GM12878 (cell line): ENCODE measurements at regions not wholly inside any gene's neighbourhood (a gene's known extent, or its start where the extent isn't known, plus 50 kb on each side); places are given as distances from the start of the nearest gene placed in this dataset.

ENCODE experiments used
- ATAC-seq: fragments of 200-7000 bp; cut with Tn5 transposase; 3 replicates; pipeline ENCODE4 v1.9.1; 2020; ENCODE audit warnings: mild to moderate bottlenecking, moderate library complexity
- BruUV-seq: library from RNA; stranded (reverse); fragments of 400-500 nt; replicated peaks from 2 replicates; lab custom pipeline; 2021; lab: Mats Ljungman, UMichigan
- CTCF ChIA-PET: fragments of 300-600 bp; sonication (Branson Sonifier 250); formaldehyde crosslinking; extraction: SDS; loops from one replicate; lab custom pipeline; 2021; ENCODE audit warnings: inconsistent platforms; lab: Yijun Ruan, JAX
- POLR2A ChIA-PET: fragments of 350-600 bp; formaldehyde crosslinking; extraction: SDS; loops from one replicate; lab custom pipeline; 2021; ENCODE audit warnings: inconsistent platforms; lab: Charles Lee
- RAD21 ChIA-PET: fragments of 300-600 bp; sonication (Branson Sonifier 250); formaldehyde crosslinking; loops from one replicate; lab custom pipeline; 2023; ENCODE audit warnings: antibody characterized with exemption; ENCODE audit not compliant: unreplicated experiment; lab: Charles Lee
- SMC1A ChIA-PET: fragments of 300-600 bp; sonication (Branson Sonifier 250); formaldehyde crosslinking; loops from one replicate; lab custom pipeline; 2023; ENCODE audit not compliant: unreplicated experiment, uncharacterized antibody; lab: Charles Lee
- DNase-seq: peaks from one replicate; pipeline ENCODE4 v3.0.0-alpha.2; 2011; ENCODE audit warnings: low read depth, low spot score
- FAIRE-seq: peaks from 3 replicates; lab custom pipeline; 2011; peaks lifted over from hg19 to GRCh38; lab: Jason Lieb, UNC
- H2AFZ ChIP-seq: 2 replicates; pipeline ENCODE4 v1.6.0; 2011; ENCODE audit warnings: low read depth, low read length, control low read depth; ENCODE audit not compliant: control insufficient read depth
- H3K27ac ChIP-seq: 2 replicates; pipeline ENCODE4 v1.5.1; 2011; ENCODE audit warnings: control low read depth; ENCODE audit not compliant: control insufficient read depth, insufficient read depth
- H3K27me3 ChIP-seq, 2 experiments: replicated peaks in 1 of 2; 2 replicates each; pipeline versions ENCODE4 v1.6.0 to v1.6.1; 2011; ENCODE audit warnings: low read length in 1 of 2; ENCODE audit not compliant: control insufficient read depth in 2 of 2, insufficient read depth in 2 of 2
- H3K36me3 ChIP-seq, 2 experiments: 2 replicates each; pipeline ENCODE4 v1.5.1; 2011; ENCODE audit warnings: low read length in 1 of 2; ENCODE audit not compliant: control insufficient read depth in 2 of 2, insufficient read depth in 2 of 2
- H3K4me1 ChIP-seq: 2 replicates; pipeline ENCODE4 v1.6.1; 2011; ENCODE audit warnings: mild to moderate bottlenecking, low read length, moderate library complexity, mixed read lengths; ENCODE audit not compliant: control insufficient read depth, insufficient read depth
- H3K4me2 ChIP-seq: 2 replicates; pipeline ENCODE4 v1.6.0; 2011; ENCODE audit warnings: control low read depth; ENCODE audit not compliant: control insufficient read depth, insufficient read depth
- H3K4me3 ChIP-seq: fragments of 200-600 bp; sonication (generic); 2 replicates; pipeline ENCODE4 v1.5.1; 2016
- H3K79me2 ChIP-seq: 2 replicates; pipeline ENCODE4 v1.6.0; 2011; ENCODE audit warnings: low read length; ENCODE audit not compliant: control insufficient read depth, insufficient read depth
- H3K9ac ChIP-seq: 2 replicates; pipeline ENCODE4 v1.8.0; 2011; ENCODE audit warnings: low read length, control low read depth, mixed read lengths; ENCODE audit not compliant: control insufficient read depth, insufficient read depth
- H3K9me3 ChIP-seq: replicated peaks from 3 replicates; pipeline ENCODE4 v1.5.1; 2011; ENCODE audit warnings: mild to moderate bottlenecking, low read length; ENCODE audit not compliant: control insufficient read depth, insufficient read depth
- H4K20me1 ChIP-seq: 2 replicates; pipeline ENCODE4 v1.6.0; 2011; ENCODE audit not compliant: control insufficient read depth, insufficient read depth
- CBX3 ChIP-seq: fragments of 200-600 bp; sonication (generic); IDR thresholded peaks from 2 replicates; pipeline ENCODE4 v1.6.1; 2016; ENCODE audit warnings: low read depth, borderline replicate concordance
- GABPA ChIP-seq: IDR thresholded peaks from 2 replicates; pipeline ENCODE4 v1.6.1; 2014; ENCODE audit warnings: antibody characterized with exemption, low read depth, mild to moderate bottlenecking, inconsistent platforms
- IKZF1 ChIP-seq: fragments of 450-650 bp; conservative IDR thresholded peaks from 2 replicates; pipeline ENCODE4 v1.6.1; 2017; ENCODE audit warnings: antibody characterized with exemption, mild to moderate bottlenecking
- KAT2A ChIP-seq: conservative IDR thresholded peaks from 2 replicates; pipeline ENCODE4 v1.6.1; 2011; ENCODE audit warnings: low read depth, low read length; ENCODE audit not compliant: control insufficient read depth
- MEF2B ChIP-seq: fragments of 450-650 bp; IDR thresholded peaks from 2 replicates; pipeline ENCODE4 v1.6.1; 2018; ENCODE audit warnings: mild to moderate bottlenecking, moderate library complexity; ENCODE audit not compliant: partially characterized antibody, poor library complexity, severe bottlenecking
- MYB ChIP-seq: fragments of 150-350 bp; IDR thresholded peaks from 2 replicates; pipeline ENCODE4 v1.6.1; 2014; ENCODE audit warnings: mild to moderate bottlenecking, low read depth, low read length, borderline replicate concordance
- POLR2AphosphoS5 ChIP-seq: IDR thresholded peaks from 2 replicates; pipeline ENCODE4 v1.6.1; 2011; ENCODE audit warnings: mild to moderate bottlenecking, low read length, inconsistent platforms
- RFX5 ChIP-seq: IDR thresholded peaks from 2 replicates; pipeline ENCODE4 v1.6.1; 2011; ENCODE audit warnings: low read depth, low read length, improper control_type of control experiment
- SIN3A ChIP-seq: IDR thresholded peaks from 2 replicates; pipeline ENCODE4 v1.6.1; 2012; ENCODE audit warnings: low read depth, low read length, improper control_type of control experiment
- SIX5 ChIP-seq: IDR thresholded peaks from 2 replicates; pipeline ENCODE4 v1.6.1; 2011; ENCODE audit warnings: mild to moderate bottlenecking, low read depth, low read length, moderate library complexity; ENCODE audit not compliant: severe bottlenecking
- SMARCA5 ChIP-seq: fragments of 450-650 bp; IDR thresholded peaks from 2 replicates; pipeline ENCODE4 v1.6.1; 2017; ENCODE audit warnings: mild to moderate bottlenecking
- TBL1XR1 ChIP-seq: IDR thresholded peaks from 2 replicates; pipeline ENCODE4 v1.6.1; 2012; ENCODE audit warnings: low read depth, low read length, improper control_type of control experiment
- WGBS: methylation state at CpG from one replicate; pipeline ENCODE4 v1.1.6; 2016; ENCODE audit warnings: low lambda C conversion rate; ENCODE audit not compliant: insufficient replicate concordance, insufficient coverage; ENCODE audit errors: missing lambda C conversion rate; 5-methylcytosine and 5-hydroxymethylcytosine counted together
- in situ Hi-C: fragments of 300-500 bp; cut with MboI; formaldehyde crosslinking; loops from 9 replicates; pipeline ENCODE4 v1.14.3; 2018; ENCODE audit warnings: mixed read lengths
- intact Hi-C: fragments of 100-400 bp; cut with micrococcal nuclease; formaldehyde crosslinking; loops from one replicate; pipeline ENCODE4 v1.14.2; 2022; ENCODE audit not compliant: unreplicated experiment
- TF ChIP-seq, protein P1 (sequence below): IDR thresholded peaks from 2 replicates; pipeline ENCODE4 v1.6.1; 2012; ENCODE audit warnings: mild to moderate bottlenecking, low read depth, low read length
- TF ChIP-seq, protein P2 (sequence below): fragments of 450-650 bp; IDR thresholded peaks from 2 replicates; pipeline ENCODE4 v1.6.1; 2017; ENCODE audit warnings: mild to moderate bottlenecking, moderate library complexity
- TF ChIP-seq, protein P3 (sequence below): fragments of 450-650 bp; IDR thresholded peaks from 2 replicates; pipeline ENCODE4 v1.6.1; 2016; ENCODE audit warnings: mild to moderate bottlenecking

DNA sequence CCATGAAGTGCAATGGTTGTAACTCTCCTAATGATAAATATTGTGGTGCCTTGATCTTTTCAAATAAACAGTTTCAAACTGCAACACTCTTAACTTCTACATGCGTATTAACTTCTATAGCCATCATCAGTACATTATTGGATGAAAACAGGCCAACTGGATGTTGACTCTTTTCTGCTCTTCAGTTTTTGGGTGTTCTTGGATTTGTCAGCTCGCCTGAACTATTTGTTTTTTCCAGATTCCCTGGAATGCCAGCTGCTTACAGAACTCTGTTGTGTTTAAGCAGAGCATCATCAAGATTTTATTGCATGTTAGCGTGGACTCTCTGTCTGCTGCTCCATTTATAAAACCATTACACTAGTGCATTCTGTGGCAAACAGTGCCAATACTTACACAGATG is 626.1 kb downstream of the HDGFL1 start:
- Histone ChIP-seq H3K79me2 (no peaks in the 10 kb centered on the region), H3K4me2 (no peak overlapping the region), H3K27ac (no peak overlapping the region), H3K4me1 (no peaks in the 10 kb centered on the region), H3K9me3 (no peaks in the 10 kb centered on the region), H4K20me1 (no peaks in the 10 kb centered on the region), H3K4me3 (no peak overlapping the region), H3K36me3 (no peaks in the 10 kb centered on the region), H3K27me3 (no peaks in the 10 kb centered on the region), H3K9ac (no peak overlapping the region), H2AFZ (no peak overlapping the region)
- no TSS peak for BruUV-seq
- 14% methylated on average over 3 of the region's 3 CpGs for WGBS
- in situ Hi-C loops, result no loop called here
- SMC1A ChIA-PET, result no interaction called here
- intact Hi-C loops, result no loop called here
- ATAC-seq, result no peak
- DNase-seq, result no peak
- POLR2A ChIA-PET, result no interaction called here
- RAD21 ChIA-PET, result no interaction called here
- CTCF ChIA-PET, result no interaction called here
- FAIRE-seq, result no peak
- TF ChIP-seq CBX3 (no peak), SMARCA5 (no peak), POLR2AphosphoS5 (no peak), IKZF1 (no peak), MYB (no peak), GABPA (no peak), KAT2A (no peak), TBL1XR1 (no peak), RFX5 (no peak), MEF2B (no peak), SIX5 (no peak), SIN3A (no peak)
- TF ChIP-seq, protein P1, sequence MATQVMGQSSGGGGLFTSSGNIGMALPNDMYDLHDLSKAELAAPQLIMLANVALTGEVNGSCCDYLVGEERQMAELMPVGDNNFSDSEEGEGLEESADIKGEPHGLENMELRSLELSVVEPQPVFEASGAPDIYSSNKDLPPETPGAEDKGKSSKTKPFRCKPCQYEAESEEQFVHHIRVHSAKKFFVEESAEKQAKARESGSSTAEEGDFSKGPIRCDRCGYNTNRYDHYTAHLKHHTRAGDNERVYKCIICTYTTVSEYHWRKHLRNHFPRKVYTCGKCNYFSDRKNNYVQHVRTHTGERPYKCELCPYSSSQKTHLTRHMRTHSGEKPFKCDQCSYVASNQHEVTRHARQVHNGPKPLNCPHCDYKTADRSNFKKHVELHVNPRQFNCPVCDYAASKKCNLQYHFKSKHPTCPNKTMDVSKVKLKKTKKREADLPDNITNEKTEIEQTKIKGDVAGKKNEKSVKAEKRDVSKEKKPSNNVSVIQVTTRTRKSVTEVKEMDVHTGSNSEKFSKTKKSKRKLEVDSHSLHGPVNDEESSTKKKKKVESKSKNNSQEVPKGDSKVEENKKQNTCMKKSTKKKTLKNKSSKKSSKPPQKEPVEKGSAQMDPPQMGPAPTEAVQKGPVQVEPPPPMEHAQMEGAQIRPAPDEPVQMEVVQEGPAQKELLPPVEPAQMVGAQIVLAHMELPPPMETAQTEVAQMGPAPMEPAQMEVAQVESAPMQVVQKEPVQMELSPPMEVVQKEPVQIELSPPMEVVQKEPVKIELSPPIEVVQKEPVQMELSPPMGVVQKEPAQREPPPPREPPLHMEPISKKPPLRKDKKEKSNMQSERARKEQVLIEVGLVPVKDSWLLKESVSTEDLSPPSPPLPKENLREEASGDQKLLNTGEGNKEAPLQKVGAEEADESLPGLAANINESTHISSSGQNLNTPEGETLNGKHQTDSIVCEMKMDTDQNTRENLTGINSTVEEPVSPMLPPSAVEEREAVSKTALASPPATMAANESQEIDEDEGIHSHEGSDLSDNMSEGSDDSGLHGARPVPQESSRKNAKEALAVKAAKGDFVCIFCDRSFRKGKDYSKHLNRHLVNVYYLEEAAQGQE, result no peak
- TF ChIP-seq, protein P2, sequence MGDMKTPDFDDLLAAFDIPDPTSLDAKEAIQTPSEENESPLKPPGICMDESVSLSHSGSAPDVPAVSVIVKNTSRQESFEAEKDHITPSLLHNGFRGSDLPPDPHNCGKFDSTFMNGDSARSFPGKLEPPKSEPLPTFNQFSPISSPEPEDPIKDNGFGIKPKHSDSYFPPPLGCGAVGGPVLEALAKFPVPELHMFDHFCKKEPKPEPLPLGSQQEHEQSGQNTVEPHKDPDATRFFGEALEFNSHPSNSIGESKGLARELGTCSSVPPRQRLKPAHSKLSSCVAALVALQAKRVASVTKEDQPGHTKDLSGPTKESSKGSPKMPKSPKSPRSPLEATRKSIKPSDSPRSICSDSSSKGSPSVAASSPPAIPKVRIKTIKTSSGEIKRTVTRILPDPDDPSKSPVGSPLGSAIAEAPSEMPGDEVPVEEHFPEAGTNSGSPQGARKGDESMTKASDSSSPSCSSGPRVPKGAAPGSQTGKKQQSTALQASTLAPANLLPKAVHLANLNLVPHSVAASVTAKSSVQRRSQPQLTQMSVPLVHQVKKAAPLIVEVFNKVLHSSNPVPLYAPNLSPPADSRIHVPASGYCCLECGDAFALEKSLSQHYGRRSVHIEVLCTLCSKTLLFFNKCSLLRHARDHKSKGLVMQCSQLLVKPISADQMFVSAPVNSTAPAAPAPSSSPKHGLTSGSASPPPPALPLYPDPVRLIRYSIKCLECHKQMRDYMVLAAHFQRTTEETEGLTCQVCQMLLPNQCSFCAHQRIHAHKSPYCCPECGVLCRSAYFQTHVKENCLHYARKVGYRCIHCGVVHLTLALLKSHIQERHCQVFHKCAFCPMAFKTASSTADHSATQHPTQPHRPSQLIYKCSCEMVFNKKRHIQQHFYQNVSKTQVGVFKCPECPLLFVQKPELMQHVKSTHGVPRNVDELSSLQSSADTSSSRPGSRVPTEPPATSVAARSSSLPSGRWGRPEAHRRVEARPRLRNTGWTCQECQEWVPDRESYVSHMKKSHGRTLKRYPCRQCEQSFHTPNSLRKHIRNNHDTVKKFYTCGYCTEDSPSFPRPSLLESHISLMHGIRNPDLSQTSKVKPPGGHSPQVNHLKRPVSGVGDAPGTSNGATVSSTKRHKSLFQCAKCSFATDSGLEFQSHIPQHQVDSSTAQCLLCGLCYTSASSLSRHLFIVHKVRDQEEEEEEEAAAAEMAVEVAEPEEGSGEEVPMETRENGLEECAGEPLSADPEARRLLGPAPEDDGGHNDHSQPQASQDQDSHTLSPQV, result no peak
- TF ChIP-seq, protein P3, sequence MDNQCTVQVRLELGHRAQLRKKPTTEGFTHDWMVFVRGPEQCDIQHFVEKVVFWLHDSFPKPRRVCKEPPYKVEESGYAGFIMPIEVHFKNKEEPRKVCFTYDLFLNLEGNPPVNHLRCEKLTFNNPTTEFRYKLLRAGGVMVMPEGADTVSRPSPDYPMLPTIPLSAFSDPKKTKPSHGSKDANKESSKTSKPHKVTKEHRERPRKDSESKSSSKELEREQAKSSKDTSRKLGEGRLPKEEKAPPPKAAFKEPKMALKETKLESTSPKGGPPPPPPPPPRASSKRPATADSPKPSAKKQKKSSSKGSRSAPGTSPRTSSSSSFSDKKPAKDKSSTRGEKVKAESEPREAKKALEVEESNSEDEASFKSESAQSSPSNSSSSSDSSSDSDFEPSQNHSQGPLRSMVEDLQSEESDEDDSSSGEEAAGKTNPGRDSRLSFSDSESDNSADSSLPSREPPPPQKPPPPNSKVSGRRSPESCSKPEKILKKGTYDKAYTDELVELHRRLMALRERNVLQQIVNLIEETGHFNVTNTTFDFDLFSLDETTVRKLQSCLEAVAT, result no peak
